CD1c-positive myeloid dendritic cell (primary cell): ENCODE measurements at regions not wholly inside any gene's neighbourhood (a gene's known extent, or its start where the extent isn't known, plus 50 kb on each side); places are given as distances from the start of the nearest gene placed in this dataset.
"Not testable (repeated sequence)": the region's sequence is repeated elsewhere in the genome, so short reads cannot be mapped to it uniquely, and the experiment has no call there.

ENCODE experiments used
- DNase-seq: peaks from one replicate; pipeline ENCODE4 v3.0.0-alpha.2; 2016; ENCODE audit errors: extremely low spot score

DNA sequence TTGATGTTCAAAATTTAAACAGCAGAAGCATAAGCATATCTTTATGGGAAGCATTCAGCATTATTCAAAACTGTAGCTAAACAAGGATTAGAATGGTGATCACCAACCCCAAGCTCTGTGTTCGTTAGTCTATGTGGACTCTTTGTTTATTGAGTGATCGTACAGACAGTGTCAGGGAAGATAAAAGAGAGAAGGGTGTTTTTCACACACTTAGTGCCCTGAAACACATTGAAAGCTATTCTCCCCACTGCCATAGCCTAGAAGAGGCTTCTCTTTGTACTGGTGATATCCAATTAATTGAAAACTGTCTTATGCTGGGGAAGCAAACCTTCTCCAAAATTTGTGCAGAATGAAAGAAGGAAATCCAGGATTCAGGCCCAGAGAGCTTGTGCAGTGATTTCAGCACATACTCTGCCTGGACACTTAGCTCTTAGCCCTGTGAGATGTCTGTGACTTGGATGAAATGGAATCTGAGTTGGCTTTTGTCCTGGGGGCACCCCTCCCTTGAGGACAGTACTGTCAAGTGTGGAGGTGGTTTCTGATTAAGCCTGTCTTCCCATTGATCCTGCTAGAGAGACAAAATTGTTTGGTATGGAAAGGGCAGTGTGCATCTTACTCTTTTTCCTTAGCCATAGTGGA lies 125.7 kb upstream of the MTHFD1L start:
- no peak for DNase-seq

DNA sequence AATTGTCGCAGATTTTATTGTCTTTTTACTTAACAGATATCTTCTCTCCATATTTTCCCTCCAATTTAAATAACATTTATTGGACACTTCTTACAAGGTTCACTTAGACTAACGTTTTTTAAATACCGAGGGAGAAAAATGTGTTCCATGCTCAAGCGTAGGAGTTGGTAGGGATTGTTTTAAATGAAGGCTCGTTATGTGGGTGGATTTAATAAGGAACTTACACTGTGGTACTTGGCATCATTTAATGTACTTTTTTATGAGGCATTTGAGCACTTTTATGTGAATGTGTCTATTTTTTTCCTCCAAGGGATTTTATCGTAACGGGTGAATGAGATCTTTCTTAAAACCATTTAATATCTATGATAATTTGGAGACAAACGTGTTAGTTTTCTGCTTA lies 125.0 kb upstream of the MTHFD1L start:
- DNase-seq = no peak

GRCh38 chr6:150741633-150742200 lies 123.8 kb upstream of the MTHFD1L start:
- DNase-seq = peak; percentile 29

GRCh38 chr6:150744522-150745260 lies 120.8 kb upstream of the MTHFD1L start:
- no peak for DNase-seq

DNA sequence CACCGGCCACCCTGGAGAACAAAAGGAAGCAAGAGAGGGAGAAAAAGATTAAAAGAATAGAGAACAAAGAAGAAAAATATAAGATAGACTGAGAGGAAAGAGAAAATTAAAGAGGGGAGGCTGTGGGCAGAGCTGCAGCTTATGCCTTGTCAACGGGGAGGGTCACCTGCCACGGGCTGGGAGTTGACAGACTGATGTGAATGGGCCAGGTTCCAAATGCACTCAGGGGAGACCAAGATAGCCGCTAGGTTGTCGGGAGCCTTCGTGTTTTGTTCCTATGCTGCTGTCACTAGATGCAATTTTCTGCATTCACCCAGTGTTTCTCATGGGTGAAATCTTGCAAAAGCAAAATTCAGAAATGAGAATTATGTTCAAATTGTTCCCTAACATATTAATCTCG lies 119.6 kb upstream of the MTHFD1L start:
- no peak for DNase-seq

DNA sequence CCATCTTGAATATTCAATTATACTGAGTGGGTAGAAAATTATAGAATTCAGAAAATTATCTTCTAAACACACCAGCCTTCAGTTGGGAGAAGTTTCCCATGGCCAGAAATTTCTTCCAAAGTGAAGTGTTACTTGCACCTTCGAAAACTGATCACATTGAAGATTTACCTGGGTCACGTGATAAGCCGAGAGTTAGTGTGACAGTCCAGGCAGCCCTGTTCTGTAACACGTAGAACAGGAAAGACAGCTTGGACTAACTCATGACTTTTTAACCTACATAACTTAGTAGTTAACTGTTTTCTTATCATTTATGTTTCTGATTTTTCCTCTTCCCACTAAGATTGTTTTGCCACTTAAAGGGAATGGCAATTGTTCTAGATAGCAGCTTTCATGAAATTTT lies 118.3 kb upstream of the MTHFD1L start:
- DNase-seq = no peak

GRCh38 chr6:150749091-150749670 lies 116.3 kb upstream of the MTHFD1L start:
- DNase-seq = no peak

GRCh38 chr6:150751296-150751695 lies 114.2 kb upstream of the MTHFD1L start:
- no peak for DNase-seq

DNA sequence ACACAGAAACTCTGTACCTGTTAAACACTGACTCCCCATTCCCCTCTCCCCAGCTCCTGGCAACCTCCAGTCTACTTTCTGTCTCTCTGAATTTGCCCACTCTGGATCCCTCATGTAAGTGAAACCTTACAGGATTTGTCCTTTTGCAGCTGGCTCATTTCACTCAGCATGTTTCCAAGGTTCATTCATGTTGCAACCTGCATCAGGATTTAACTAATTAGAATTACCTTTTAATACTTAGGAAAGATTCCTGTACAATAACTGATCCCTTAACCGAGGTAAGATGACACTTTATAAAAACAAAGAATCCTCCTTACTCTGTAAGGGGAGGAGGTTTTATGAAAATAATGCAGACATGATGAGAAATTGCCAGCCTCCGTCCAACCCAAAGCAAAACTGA lies 113.1 kb upstream of the MTHFD1L start:
- DNase-seq = no peak

- no peak for DNase-seq
These were observed 112.0 kb upstream of the MTHFD1L start for GRCh38 chr6:150753371-150754064.

GRCh38 chr6:150755042-150755441 lies 110.5 kb upstream of the MTHFD1L start:
- no peak for DNase-seq

- no peak for DNase-seq
These were observed 110.0 kb upstream of the MTHFD1L start for GRCh38 chr6:150755524-150755923.

- DNase-seq = no peak
These were observed 109.3 kb upstream of the MTHFD1L start for GRCh38 chr6:150756173-150756572.

GRCh38 chr6:150757807-150758206 lies 107.7 kb upstream of the MTHFD1L start:
- not testable (repeated sequence) for DNase-seq

DNA sequence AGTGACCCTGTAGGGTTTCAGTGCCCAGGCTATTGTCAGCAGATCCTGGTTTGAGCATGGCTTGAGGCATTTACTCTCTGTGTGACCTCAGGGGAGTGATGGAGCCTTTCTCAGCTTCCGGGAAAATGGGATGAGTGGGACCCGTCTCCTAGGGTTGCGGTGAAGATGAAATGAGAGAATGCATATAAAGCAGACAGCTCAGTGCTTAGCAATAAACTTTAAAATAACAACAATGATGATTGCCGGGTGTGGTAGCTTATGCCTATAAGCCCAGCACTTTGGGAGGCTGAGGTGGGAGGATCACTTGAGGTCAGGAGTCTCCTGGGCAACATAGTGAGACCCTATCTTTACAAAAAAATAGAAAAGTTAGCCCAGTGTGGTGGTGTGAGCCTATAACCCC lies 106.0 kb upstream of the MTHFD1L start:
- no peak for DNase-seq

- no peak for DNase-seq
These were observed 103.7 kb upstream of the MTHFD1L start for GRCh38 chr6:150761771-150762170.

DNA sequence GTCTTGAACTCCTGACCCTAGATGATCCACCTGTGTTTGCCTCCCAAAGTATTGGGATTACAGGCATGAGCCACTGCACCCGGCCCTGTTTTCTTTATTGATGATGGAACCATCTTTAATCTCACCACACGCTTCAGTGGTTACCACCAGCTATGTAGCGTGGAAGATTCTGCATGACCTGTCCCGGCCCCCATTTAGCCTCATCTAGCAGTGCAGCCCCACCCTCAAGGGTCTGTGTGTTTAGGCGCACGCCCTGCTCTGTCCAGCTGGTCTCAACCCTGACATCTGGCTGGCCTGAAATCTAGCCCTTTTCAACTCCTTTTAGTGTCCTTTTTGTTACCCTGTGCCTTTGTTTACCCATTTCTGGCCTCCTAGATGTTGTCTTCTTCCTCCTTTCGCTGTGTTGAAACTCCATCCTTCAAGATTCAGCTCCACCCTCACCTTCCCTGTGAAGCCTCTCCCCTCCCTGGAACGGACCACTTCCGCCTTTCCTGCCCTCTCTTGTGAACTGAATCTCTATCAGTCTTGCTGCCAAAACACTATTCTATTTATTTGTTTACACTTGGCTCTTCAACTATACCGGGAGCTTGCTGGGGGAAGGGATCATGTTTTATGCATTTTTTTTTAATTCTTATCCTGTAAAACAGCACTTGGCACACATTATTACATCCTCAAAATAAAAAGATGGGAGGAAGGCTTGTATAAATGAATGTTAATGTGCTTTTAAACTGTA lies 101.0 kb upstream of the MTHFD1L start:
- DNase-seq = no peak

- no peak for DNase-seq
These were observed 100.3 kb upstream of the MTHFD1L start for GRCh38 chr6:150765067-150765764.

DNA sequence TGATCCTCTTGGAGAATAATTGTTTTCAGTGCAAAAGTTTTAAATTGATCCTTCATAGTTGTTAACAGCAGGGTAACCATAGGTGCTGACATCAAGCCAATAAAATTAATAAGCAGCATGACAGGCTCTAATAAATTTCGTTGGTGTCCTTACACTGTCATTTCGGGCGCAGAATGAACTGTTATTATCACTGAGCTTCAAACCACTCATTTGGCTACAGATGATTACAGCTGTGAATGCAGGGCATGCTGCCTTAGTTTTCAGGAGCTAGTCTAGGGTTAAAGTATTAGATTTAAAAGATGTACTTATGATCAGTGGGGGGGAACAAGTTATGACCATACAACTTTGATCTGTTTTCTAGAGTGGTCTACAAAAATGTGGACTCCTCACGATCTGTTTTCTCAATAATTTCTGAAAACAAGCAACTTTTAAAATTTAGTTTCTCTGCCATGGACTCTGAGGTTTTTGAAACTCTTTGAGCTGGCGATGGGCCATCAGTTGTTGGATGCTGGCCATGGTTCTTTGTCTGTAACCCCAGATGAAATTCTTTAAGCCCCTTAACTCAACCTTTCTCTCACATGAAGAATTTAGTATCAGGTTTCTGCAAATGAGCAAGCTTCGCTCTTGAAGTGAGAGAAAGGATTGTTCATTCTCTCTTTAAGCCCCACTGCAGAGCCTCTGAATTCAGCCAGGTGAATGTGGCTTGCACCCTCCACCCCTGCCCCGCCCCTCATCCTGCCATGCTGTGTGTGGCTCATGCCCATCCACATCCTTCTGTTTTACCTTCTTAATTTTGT lies 99.1 kb upstream of the MTHFD1L start:
- DNase-seq = no peak

GRCh38 chr6:150767161-150767560 lies 98.3 kb upstream of the MTHFD1L start:
- DNase-seq = no peak
